ENCODE measurements at regions not wholly inside any gene's neighbourhood (a gene's known extent, or its start where the extent isn't known, plus 50 kb on each side); places are given as distances from the start of the nearest gene placed in this dataset.

GRCh38 chr4:32485956-32486355 lies 1765.8 kb downstream of the PCDH7 start:
- H3K9me3 ChIP-seq (ENCODE audit: control insufficient read depth in 2 of 2, insufficient read depth in 1 of 2, low read depth in 1 of 2, low read length in 1 of 2) = no peaks in the 10 kb centered on the region
- H3K36me3 ChIP-seq (ENCODE audit: control insufficient read depth in 3 of 3, insufficient read depth in 2 of 3, low read depth in 1 of 3, low read length in 3 of 3) = no peaks in the 10 kb centered on the region
- FAIRE-seq (no peak), DNase-seq (no peak)
- H3K27me3 ChIP-seq (ENCODE audit: control insufficient read depth in 3 of 3, insufficient read depth in 3 of 3, low read length in 3 of 3) = no peaks in the 10 kb centered on the region
- H3K27ac ChIP-seq (ENCODE audit: low read depth in 1 of 3, low read length in 2 of 3) = no peak overlapping the region
- H3K4me1 ChIP-seq (ENCODE audit: control insufficient read depth in 3 of 3, insufficient read depth in 2 of 3, low read depth in 1 of 3, low read length in 2 of 3) = no peaks in the 10 kb centered on the region
- H3K4me3 ChIP-seq (ENCODE audit: low read depth in 1 of 3, low read length in 3 of 3) = no peak overlapping the region
- 37 to 67% (median 56%) methylated on average over 2 of the region's 2 CpGs for WGBS, 3 donors

GRCh38 chr4:32488690-32489089 lies 1768.5 kb downstream of the PCDH7 start:
- H3K36me3 ChIP-seq (ENCODE audit: control insufficient read depth in 3 of 3, insufficient read depth in 2 of 3, low read depth in 1 of 3, low read length in 3 of 3) = no peaks in the 10 kb centered on the region
- no peak overlapping the region for H3K4me3 ChIP-seq (ENCODE audit: low read depth in 1 of 3, low read length in 3 of 3)
- FAIRE-seq = no peak
- H3K27me3 ChIP-seq (ENCODE audit: control insufficient read depth in 3 of 3, insufficient read depth in 3 of 3, low read length in 3 of 3) = no peaks in the 10 kb centered on the region
- no peak overlapping the region for H3K27ac ChIP-seq (ENCODE audit: low read depth in 1 of 3, low read length in 2 of 3)
- no peak for DNase-seq
- no peaks in the 10 kb centered on the region for H3K4me1 ChIP-seq (ENCODE audit: control insufficient read depth in 3 of 3, insufficient read depth in 2 of 3, low read depth in 1 of 3, low read length in 2 of 3)
- 34 to 56% (median 49%) methylated on average over 1 of the region's 1 CpG for WGBS, 3 donors
- H3K9me3 ChIP-seq (ENCODE audit: control insufficient read depth in 2 of 2, insufficient read depth in 1 of 2, low read depth in 1 of 2, low read length in 1 of 2) = no peaks in the 10 kb centered on the region

GRCh38 chr4:32499171-32499570 lies 1779.0 kb downstream of the PCDH7 start:
- FAIRE-seq (no peak), DNase-seq (no peak)
- Histone ChIP-seq H3K27ac (ENCODE audit: low read depth in 1 of 3, low read length in 2 of 3) (no peak overlapping the region), H3K36me3 (ENCODE audit: control insufficient read depth in 3 of 3, insufficient read depth in 2 of 3, low read depth in 1 of 3, low read length in 3 of 3) (peaks cover 0 to 1% (median 0%) of the 10 kb centered on the region in 3 donors), H3K4me3 (ENCODE audit: low read depth in 1 of 3, low read length in 3 of 3) (no peak overlapping the region), H3K27me3 (ENCODE audit: control insufficient read depth in 3 of 3, insufficient read depth in 3 of 3, low read length in 3 of 3) (no peaks in the 10 kb centered on the region), H3K9me3 (ENCODE audit: control insufficient read depth in 2 of 2, insufficient read depth in 1 of 2, low read depth in 1 of 2, low read length in 1 of 2) (no peaks in the 10 kb centered on the region), H3K4me1 (ENCODE audit: control insufficient read depth in 3 of 3, insufficient read depth in 2 of 3, low read depth in 1 of 3, low read length in 2 of 3) (no peaks in the 10 kb centered on the region)
- WGBS, 3 donors = 79% methylated on average over 5 of the region's 5 CpGs

- Histone ChIP-seq H3K36me3 (ENCODE audit: control insufficient read depth in 3 of 3, insufficient read depth in 2 of 3, low read depth in 1 of 3, low read length in 3 of 3) (peaks cover 0 to 1% (median 0%) of the 10 kb centered on the region in 3 donors), H3K4me3 (ENCODE audit: low read depth in 1 of 3, low read length in 3 of 3) (no peak overlapping the region), H3K27me3 (ENCODE audit: control insufficient read depth in 3 of 3, insufficient read depth in 3 of 3, low read length in 3 of 3) (no peaks in the 10 kb centered on the region), H3K9me3 (ENCODE audit: control insufficient read depth in 2 of 2, insufficient read depth in 1 of 2, low read depth in 1 of 2, low read length in 1 of 2) (no peaks in the 10 kb centered on the region), H3K4me1 (ENCODE audit: control insufficient read depth in 3 of 3, insufficient read depth in 2 of 3, low read depth in 1 of 3, low read length in 2 of 3) (no peaks in the 10 kb centered on the region), H3K27ac (ENCODE audit: low read depth in 1 of 3, low read length in 2 of 3) (no peak overlapping the region)
- DNase-seq (no peak), FAIRE-seq (no peak)
- WGBS, 3 donors = 87 to 92% (median 90%) methylated on average over 3 of the region's 3 CpGs
Observed at GRCh38 chr4:32503241-32503640, 1783.1 kb downstream of the PCDH7 start.

- Histone ChIP-seq H3K4me1 (ENCODE audit: control insufficient read depth in 3 of 3, insufficient read depth in 2 of 3, low read depth in 1 of 3, low read length in 2 of 3) (no peaks in the 10 kb centered on the region), H3K27ac (ENCODE audit: low read depth in 1 of 3, low read length in 2 of 3) (no peak overlapping the region), H3K36me3 (ENCODE audit: control insufficient read depth in 3 of 3, insufficient read depth in 2 of 3, low read depth in 1 of 3, low read length in 3 of 3) (no peaks in the 10 kb centered on the region), H3K9me3 (ENCODE audit: control insufficient read depth in 2 of 2, insufficient read depth in 1 of 2, low read depth in 1 of 2, low read length in 1 of 2) (no peaks in the 10 kb centered on the region), H3K4me3 (ENCODE audit: low read depth in 1 of 3, low read length in 3 of 3) (no peak overlapping the region), H3K27me3 (ENCODE audit: control insufficient read depth in 3 of 3, insufficient read depth in 3 of 3, low read length in 3 of 3) (no peaks in the 10 kb centered on the region)
- FAIRE-seq = no peak
- WGBS, 3 donors = 79 to 87% (median 81%) methylated on average over 2 of the region's 2 CpGs
- DNase-seq = no peak
Observed at GRCh38 chr4:32506067-32506466, 1785.9 kb downstream of the PCDH7 start.

GRCh38 chr4:32519060-32519459 lies 1798.9 kb downstream of the PCDH7 start:
- peaks cover 0 to 3% of the 10 kb centered on the region in 2 donors for H3K9me3 ChIP-seq (ENCODE audit: control insufficient read depth in 2 of 2, insufficient read depth in 1 of 2, low read depth in 1 of 2, low read length in 1 of 2)
- H3K4me1 ChIP-seq (ENCODE audit: control insufficient read depth in 3 of 3, insufficient read depth in 2 of 3, low read depth in 1 of 3, low read length in 2 of 3) = no peaks in the 10 kb centered on the region
- no peak for DNase-seq
- no peak overlapping the region for H3K27ac ChIP-seq (ENCODE audit: low read depth in 1 of 3, low read length in 2 of 3)
- 64 to 73% (median 67%) methylated on average over 6 of the region's 6 CpGs for WGBS, 3 donors
- H3K4me3 ChIP-seq (ENCODE audit: low read depth in 1 of 3, low read length in 3 of 3) = no peak overlapping the region
- no peak for FAIRE-seq
- no peaks in the 10 kb centered on the region for H3K27me3 ChIP-seq (ENCODE audit: control insufficient read depth in 3 of 3, insufficient read depth in 3 of 3, low read length in 3 of 3)
- H3K36me3 ChIP-seq (ENCODE audit: control insufficient read depth in 3 of 3, insufficient read depth in 2 of 3, low read depth in 1 of 3, low read length in 3 of 3) = no peaks in the 10 kb centered on the region

GRCh38 chr4:32525420-32525819 lies 1805.3 kb downstream of the PCDH7 start:
- no peak overlapping the region for H3K27ac ChIP-seq (ENCODE audit: low read depth in 1 of 3, low read length in 2 of 3)
- FAIRE-seq (no peak), DNase-seq (no peak)
- no peaks in the 10 kb centered on the region for H3K4me1 ChIP-seq (ENCODE audit: control insufficient read depth in 3 of 3, insufficient read depth in 2 of 3, low read depth in 1 of 3, low read length in 2 of 3)
- peaks cover 2 to 3% of the 10 kb centered on the region in 2 donors for H3K9me3 ChIP-seq (ENCODE audit: control insufficient read depth in 2 of 2, insufficient read depth in 1 of 2, low read depth in 1 of 2, low read length in 1 of 2)
- no peaks in the 10 kb centered on the region for H3K27me3 ChIP-seq (ENCODE audit: control insufficient read depth in 3 of 3, insufficient read depth in 3 of 3, low read length in 3 of 3)
- no peak overlapping the region for H3K4me3 ChIP-seq (ENCODE audit: low read depth in 1 of 3, low read length in 3 of 3)
- no peaks in the 10 kb centered on the region for H3K36me3 ChIP-seq (ENCODE audit: control insufficient read depth in 3 of 3, insufficient read depth in 2 of 3, low read depth in 1 of 3, low read length in 3 of 3)

GRCh38 chr4:32544846-32545245 lies 1824.7 kb downstream of the PCDH7 start:
- Histone ChIP-seq H3K9me3 (ENCODE audit: control insufficient read depth in 2 of 2, insufficient read depth in 1 of 2, low read depth in 1 of 2, low read length in 1 of 2) (peaks cover 0 to 4% of the 10 kb centered on the region in 2 donors), H3K36me3 (ENCODE audit: control insufficient read depth in 3 of 3, insufficient read depth in 2 of 3, low read depth in 1 of 3, low read length in 3 of 3) (no peaks in the 10 kb centered on the region), H3K27ac (ENCODE audit: low read depth in 1 of 3, low read length in 2 of 3) (no peak overlapping the region), H3K4me3 (ENCODE audit: low read depth in 1 of 3, low read length in 3 of 3) (no peak overlapping the region), H3K4me1 (ENCODE audit: control insufficient read depth in 3 of 3, insufficient read depth in 2 of 3, low read depth in 1 of 3, low read length in 2 of 3) (no peaks in the 10 kb centered on the region), H3K27me3 (ENCODE audit: control insufficient read depth in 3 of 3, insufficient read depth in 3 of 3, low read length in 3 of 3) (no peaks in the 10 kb centered on the region)
- FAIRE-seq (no peak), DNase-seq (no peak)
- WGBS, 3 donors = 59 to 76% (median 60%) methylated on average over 3 of the region's 3 CpGs

- Histone ChIP-seq H3K9me3 (ENCODE audit: control insufficient read depth in 2 of 2, insufficient read depth in 1 of 2, low read depth in 1 of 2, low read length in 1 of 2) (no peaks in the 10 kb centered on the region), H3K27ac (ENCODE audit: low read depth in 1 of 3, low read length in 2 of 3) (no peak overlapping the region)
- FAIRE-seq = no peak
Observed at GRCh38 chr4:32551943-32552342, 1831.8 kb downstream of the PCDH7 start.

More at GRCh38 chr4:32551943-32552342, 1831.8 kb downstream of the PCDH7 start:
- Histone ChIP-seq H3K4me3 (ENCODE audit: low read depth in 1 of 3, low read length in 3 of 3) (no peak overlapping the region), H3K36me3 (ENCODE audit: control insufficient read depth in 3 of 3, insufficient read depth in 2 of 3, low read depth in 1 of 3, low read length in 3 of 3) (no peaks in the 10 kb centered on the region), H3K27me3 (ENCODE audit: control insufficient read depth in 3 of 3, insufficient read depth in 3 of 3, low read length in 3 of 3) (no peaks in the 10 kb centered on the region), H3K4me1 (ENCODE audit: control insufficient read depth in 3 of 3, insufficient read depth in 2 of 3, low read depth in 1 of 3, low read length in 2 of 3) (no peaks in the 10 kb centered on the region)
- DNase-seq = no peak

All from small intestine (tissue), 7 donors.